Right lobe of liver (tissue), 6 donors: ENCODE measurements at regions not wholly inside any gene's neighbourhood (a gene's known extent, or its start where the extent isn't known, plus 50 kb on each side); places are given as distances from the start of the nearest gene placed in this dataset.

Source experiments
- ATAC-seq, 4 donors: fragments of 200-7000 bp; cut with Tn5 transposase; one replicate each; pipeline ENCODE4 v1.9.1; 2020; ENCODE audit warnings: mild to moderate bottlenecking in 4 of 4, moderate library complexity in 4 of 4
- DNase-seq, 3 donors: peaks; one replicate each; pipeline ENCODE4 v3.0.0-alpha.2; 2020
- H3K27ac ChIP-seq, 3 donors: fragments of 200-600 bp; one replicate each; pipeline ENCODE4 v1.8.0; 2022
- H3K27me3 ChIP-seq, 2 donors: fragments of 200-600 bp; one replicate each; pipeline ENCODE4 v1.8.0; 2022
- H3K36me3 ChIP-seq, 4 donors: fragments of 200-600 bp; sonication (generic) in 1 of 4; one replicate each; pipeline versions ENCODE4 v1.5.1 to v1.8.0; 2017 to 2022; ENCODE audit warnings: control low read depth in 1 of 4
- H3K4me1 ChIP-seq, 4 donors: fragments of 200-600 bp; sonication (generic) in 1 of 4; one replicate each; pipeline versions ENCODE4 v1.5.1 to v1.8.0; 2017 to 2022; ENCODE audit warnings: control low read depth in 1 of 4
- H3K4me3 ChIP-seq, 3 donors: fragments of 200-600 bp; one replicate each; pipeline ENCODE4 v1.8.0; 2022
- H3K9me3 ChIP-seq, 4 donors: fragments of 200-600 bp; sonication (generic) in 1 of 4; one replicate each; pipeline versions ENCODE4 v1.5.1 to v1.8.0; 2017 to 2022; ENCODE audit warnings: control low read depth in 1 of 4
- POLR2A ChIP-seq: fragments of 450-650 bp; IDR thresholded peaks from one replicate; pipeline ENCODE4 v1.6.1; 2017; ENCODE audit warnings: antibody characterized with exemption, mild to moderate bottlenecking
- WGBS: methylation state at CpG from one replicate; pipeline ENCODE4 v1.1.6; 2018; ENCODE audit warnings: low coverage, low lambda C conversion rate; ENCODE audit not compliant: insufficient coverage; ENCODE audit errors: missing lambda C conversion rate; 5-methylcytosine and 5-hydroxymethylcytosine counted together
- intact Hi-C, 2 donors: fragments of 100-400 bp; cut with DNase I; formaldehyde crosslinking; loops; one replicate each; pipeline versions ENCODE4 v1.11.2 to v1.14.1; 2022
- TF ChIP-seq, protein P1 (sequence below), 4 donors: fragments of 200-600 bp in 3 of 4; fragments of 450-650 bp in 1 of 4; IDR thresholded peaks; one replicate each; pipeline versions ENCODE4 v1.5.1 to v1.8.0; 2016 to 2022; ENCODE audit warnings: antibody characterized with exemption in 4 of 4, mild to moderate bottlenecking in 2 of 4
- donor health status: DM: no; HTN: yes; CAD: no.
- donor health status: DM: no; HTN: no; CAD: no.
- donor health status: DM: no; HTN: no; CAD: no.
- donor health status: DM: no; HTN: yes; CAD: no.
- donor health status: DM: no; HTN: yes; CAD: no.

DNA sequence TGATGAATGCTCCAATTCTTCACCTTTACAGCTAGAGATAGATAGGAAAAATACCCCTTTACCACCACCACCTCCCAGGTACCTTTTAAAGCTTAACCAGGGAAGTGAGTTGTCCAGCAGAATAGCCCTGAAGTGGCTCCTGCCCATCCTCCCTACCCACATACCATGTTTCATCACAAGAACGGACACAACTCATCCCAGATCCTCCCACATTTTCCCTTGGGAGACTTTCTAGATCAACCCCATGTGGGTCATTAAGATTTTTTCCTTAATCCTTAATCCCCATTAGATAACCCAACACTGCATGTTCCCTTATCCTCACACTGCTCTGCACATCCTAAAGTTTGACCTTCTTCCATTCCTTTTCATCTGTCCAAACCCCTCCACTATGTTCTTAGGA, 69.3 kb downstream of the CHST2 start:
- ATAC-seq, result no peak
- Histone ChIP-seq H3K4me1 (no peaks in the 10 kb centered on the region), H3K27ac (no peak overlapping the region), H3K27me3 (no peaks in the 10 kb centered on the region), H3K4me3 (no peak overlapping the region), H3K36me3 (no peaks in the 10 kb centered on the region), H3K9me3 (no peaks in the 10 kb centered on the region)
- intact Hi-C loops, result no loop called here
- no CpG with 5 or more reads among the region's 1 CpG for WGBS
- no peak for DNase-seq
- TF ChIP-seq POLR2A, result no peak
- TF ChIP-seq, protein P1, sequence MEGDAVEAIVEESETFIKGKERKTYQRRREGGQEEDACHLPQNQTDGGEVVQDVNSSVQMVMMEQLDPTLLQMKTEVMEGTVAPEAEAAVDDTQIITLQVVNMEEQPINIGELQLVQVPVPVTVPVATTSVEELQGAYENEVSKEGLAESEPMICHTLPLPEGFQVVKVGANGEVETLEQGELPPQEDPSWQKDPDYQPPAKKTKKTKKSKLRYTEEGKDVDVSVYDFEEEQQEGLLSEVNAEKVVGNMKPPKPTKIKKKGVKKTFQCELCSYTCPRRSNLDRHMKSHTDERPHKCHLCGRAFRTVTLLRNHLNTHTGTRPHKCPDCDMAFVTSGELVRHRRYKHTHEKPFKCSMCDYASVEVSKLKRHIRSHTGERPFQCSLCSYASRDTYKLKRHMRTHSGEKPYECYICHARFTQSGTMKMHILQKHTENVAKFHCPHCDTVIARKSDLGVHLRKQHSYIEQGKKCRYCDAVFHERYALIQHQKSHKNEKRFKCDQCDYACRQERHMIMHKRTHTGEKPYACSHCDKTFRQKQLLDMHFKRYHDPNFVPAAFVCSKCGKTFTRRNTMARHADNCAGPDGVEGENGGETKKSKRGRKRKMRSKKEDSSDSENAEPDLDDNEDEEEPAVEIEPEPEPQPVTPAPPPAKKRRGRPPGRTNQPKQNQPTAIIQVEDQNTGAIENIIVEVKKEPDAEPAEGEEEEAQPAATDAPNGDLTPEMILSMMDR (IDR thresholded peaks at IDR 0.05), result no peak

DNA sequence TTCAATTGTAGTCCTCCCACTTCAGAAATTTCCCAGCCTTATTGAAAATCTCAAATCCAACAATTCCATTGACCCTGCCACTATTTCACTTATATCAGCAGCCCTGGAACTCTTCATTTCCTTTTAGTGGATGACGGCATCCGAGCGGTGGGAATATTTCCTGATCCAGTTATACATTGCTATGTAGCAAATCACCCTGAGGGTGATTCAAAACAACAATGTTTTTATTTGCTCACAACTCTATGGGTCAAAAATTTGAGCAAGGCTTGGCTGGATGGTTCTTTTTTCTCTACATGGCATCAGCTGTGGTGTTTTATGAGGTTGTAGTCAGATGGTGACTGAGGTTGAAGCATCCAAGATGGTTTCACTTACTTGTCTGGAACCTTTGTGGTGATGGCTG, 70.5 kb downstream of the CHST2 start:
- no peak overlapping the region for H3K27ac ChIP-seq
- H3K4me3 ChIP-seq, result no peak overlapping the region
- 95% methylated on average over 3 of the region's 3 CpGs for WGBS
- intact Hi-C loops, result no loop called here
- no peak for TF ChIP-seq POLR2A
- TF ChIP-seq, protein P1 (IDR thresholded peaks at IDR 0.05), result no peak
- no peak for ATAC-seq
- H3K36me3 ChIP-seq, result no peaks in the 10 kb centered on the region
- no peaks in the 10 kb centered on the region for H3K9me3 ChIP-seq
- H3K27me3 ChIP-seq, result no peaks in the 10 kb centered on the region
- no peaks in the 10 kb centered on the region for H3K4me1 ChIP-seq
- no peak for DNase-seq

DNA sequence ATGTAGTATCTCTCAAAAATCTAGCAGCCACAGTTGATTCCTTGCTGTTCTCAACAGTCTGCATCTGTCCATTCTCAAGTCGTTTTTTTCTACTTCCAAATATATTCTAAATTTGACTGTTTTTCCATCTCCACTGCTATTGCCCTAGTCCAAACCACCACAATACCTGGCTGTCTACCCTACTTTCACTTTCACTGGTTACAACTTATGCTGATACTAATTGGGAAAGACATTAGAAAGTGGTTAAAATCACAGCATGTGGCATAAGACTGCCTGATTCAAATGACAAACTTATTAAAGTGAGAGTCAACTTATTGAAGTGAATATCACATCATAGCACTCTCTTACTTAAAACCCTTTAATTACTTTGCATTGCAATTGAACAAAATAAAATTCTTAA, 72.6 kb downstream of the CHST2 start:
- TF ChIP-seq, protein P1 (IDR thresholded peaks at IDR 0.05), result no peak
- no peak for TF ChIP-seq POLR2A
- no peak overlapping the region for H3K27ac ChIP-seq
- H3K4me3 ChIP-seq, result no peak overlapping the region
- intact Hi-C loops, result no loop called here
- no peak for ATAC-seq
- WGBS, result 50% methylated on average over 1 of the region's 1 CpG
- no peaks in the 10 kb centered on the region for H3K4me1 ChIP-seq
- DNase-seq, result no peak
- no peaks in the 10 kb centered on the region for H3K27me3 ChIP-seq
- H3K36me3 ChIP-seq, result no peaks in the 10 kb centered on the region
- H3K9me3 ChIP-seq, result no peaks in the 10 kb centered on the region

DNA sequence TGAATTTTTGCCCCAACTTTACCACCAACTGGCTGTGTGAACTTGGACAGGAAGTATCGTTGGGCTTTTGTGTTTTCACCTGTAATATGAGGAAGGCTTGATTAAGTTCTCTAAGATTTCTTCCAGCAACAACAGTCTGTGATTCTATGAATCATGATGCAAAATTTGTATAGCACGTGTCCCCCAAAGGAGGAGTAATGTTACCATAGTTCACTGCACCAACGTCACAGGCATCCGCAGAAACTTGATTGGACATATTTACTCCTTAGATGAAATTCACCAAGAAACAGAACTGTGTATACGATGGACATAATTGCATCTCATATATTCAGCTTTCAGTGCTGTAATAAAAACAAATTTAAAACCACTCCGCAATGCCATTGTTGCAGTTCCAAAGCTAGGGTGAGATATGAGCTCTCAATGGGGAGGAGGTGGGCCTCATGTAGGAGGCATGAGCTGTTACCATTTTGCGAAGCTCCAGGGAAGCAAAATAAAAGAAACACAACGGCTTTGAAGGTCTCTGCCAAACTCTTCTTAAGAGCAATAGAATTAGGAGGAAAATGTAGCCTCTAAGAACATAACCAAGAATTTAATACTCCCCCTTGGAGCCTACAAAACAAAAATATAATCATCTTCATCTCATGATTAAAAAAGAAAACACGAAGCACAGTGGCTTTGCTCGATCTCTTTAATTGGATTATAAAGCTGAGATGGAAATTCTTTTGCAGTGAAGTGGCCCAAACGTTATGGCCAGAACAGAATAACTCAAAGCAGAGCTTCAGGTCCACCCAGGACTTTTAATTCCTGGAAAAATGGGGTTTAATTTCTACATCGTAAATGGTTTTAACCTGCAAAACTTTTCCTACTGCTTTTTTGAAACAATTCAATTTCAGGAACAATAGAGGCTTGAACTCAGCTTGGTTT, 80.7 kb downstream of the CHST2 start:
- H3K36me3 ChIP-seq, result no peaks in the 10 kb centered on the region
- TF ChIP-seq, protein P1 (IDR thresholded peaks at IDR 0.05), result no peak
- TF ChIP-seq POLR2A, result no peak
- H3K9me3 ChIP-seq, result no peaks in the 10 kb centered on the region
- WGBS, result 65% methylated on average over 12 of the region's 12 CpGs
- H3K27ac ChIP-seq, result no peak overlapping the region
- no peak overlapping the region for H3K4me3 ChIP-seq
- H3K27me3 ChIP-seq, result no peaks in the 10 kb centered on the region
- no peak for ATAC-seq
- no peak for DNase-seq
- intact Hi-C loops, result no loop called here
- H3K4me1 ChIP-seq, result no peaks in the 10 kb centered on the region
